MM.1S (cell line): ENCODE measurements at regions not wholly inside any gene's neighbourhood (a gene's known extent, or its start where the extent isn't known, plus 50 kb on each side); places are given as distances from the start of the nearest gene placed in this dataset.

Experiments
- EZH2 ChIP-seq: fragments of 300-600 bp; sonication (generic); optimal IDR thresholded peaks from 2 replicates; pipeline ENCODE3; 2017; ENCODE audit warnings: low read depth, mild to moderate bottlenecking, antibody characterized with exemption, low read length, mixed read lengths
- EZH2phosphoT487 ChIP-seq: fragments of 300-600 bp; sonication (generic); IDR thresholded peaks from 2 replicates; pipeline ENCODE4 v1.6.1; 2018; ENCODE audit warnings: antibody characterized with exemption, low read length
- TF ChIP-seq, protein P1 (sequence below): fragments of 300-600 bp; sonication (generic); IDR thresholded peaks from 2 replicates; pipeline ENCODE4 v1.5.1; 2016; ENCODE audit warnings: antibody characterized with exemption, low read length, mixed read lengths

DNA sequence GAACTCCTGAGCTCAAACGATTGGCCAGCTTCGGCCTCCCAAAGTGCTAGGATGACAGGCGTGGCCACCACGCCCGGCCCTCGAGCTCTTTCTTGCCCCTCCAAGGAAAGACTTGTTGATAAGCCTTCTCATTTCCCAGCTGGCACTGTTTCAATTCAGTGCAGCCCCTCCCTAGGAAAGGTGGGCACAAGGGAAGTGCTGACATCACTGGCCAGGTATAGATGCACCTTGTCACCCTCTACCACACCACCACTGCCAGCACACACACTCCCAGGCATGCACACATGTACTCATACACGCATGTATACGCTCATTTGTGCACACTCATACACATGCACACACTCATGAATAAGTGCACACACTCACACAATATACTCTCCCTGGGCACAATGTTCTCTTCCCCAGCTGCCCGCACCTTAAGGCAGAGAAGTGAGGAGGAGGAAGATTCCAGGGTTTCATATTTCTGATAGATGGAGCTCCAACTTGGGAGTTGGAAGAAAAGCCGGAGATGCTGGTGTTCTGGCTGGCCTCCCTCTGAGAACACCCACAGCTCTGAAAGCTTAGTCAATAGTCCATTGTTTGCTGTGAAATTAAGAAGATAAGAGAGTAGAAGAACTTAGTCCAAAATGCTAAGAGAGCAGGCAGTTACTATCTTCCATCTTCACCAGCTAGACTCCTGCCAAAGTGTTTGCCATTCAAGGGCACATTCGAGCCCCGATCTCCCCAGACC lies 196.7 kb downstream of the FOXO1 start:
- TF ChIP-seq, protein P1, sequence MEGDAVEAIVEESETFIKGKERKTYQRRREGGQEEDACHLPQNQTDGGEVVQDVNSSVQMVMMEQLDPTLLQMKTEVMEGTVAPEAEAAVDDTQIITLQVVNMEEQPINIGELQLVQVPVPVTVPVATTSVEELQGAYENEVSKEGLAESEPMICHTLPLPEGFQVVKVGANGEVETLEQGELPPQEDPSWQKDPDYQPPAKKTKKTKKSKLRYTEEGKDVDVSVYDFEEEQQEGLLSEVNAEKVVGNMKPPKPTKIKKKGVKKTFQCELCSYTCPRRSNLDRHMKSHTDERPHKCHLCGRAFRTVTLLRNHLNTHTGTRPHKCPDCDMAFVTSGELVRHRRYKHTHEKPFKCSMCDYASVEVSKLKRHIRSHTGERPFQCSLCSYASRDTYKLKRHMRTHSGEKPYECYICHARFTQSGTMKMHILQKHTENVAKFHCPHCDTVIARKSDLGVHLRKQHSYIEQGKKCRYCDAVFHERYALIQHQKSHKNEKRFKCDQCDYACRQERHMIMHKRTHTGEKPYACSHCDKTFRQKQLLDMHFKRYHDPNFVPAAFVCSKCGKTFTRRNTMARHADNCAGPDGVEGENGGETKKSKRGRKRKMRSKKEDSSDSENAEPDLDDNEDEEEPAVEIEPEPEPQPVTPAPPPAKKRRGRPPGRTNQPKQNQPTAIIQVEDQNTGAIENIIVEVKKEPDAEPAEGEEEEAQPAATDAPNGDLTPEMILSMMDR, result no peak
- no peak for TF ChIP-seq EZH2
- no peak for TF ChIP-seq EZH2phosphoT487
